ENCODE measurements at regions not wholly inside any gene's neighbourhood (a gene's known extent, or its start where the extent isn't known, plus 50 kb on each side); places are given as distances from the start of the nearest gene placed in this dataset.

- dilution Hi-C loops (cut with MboI; ENCODE audit: extremely low pct_ligation_motif_present, low sequenced_read_pairs) = no loop called here
- H4K20me1 ChIP-seq (ENCODE audit: control insufficient read depth, extremely low read depth, insufficient read depth, low read length) = no peaks in the 10 kb centered on the region
- H3K27me3 ChIP-seq (ENCODE audit: control insufficient read depth, extremely low read depth, insufficient read depth, low read length) = no peaks in the 10 kb centered on the region
- H3K9me3 ChIP-seq (ENCODE audit: control insufficient read depth, low read depth, low read length) = no peaks in the 10 kb centered on the region
- DNase-seq (ENCODE audit: low read depth, low spot score) (no peak), FAIRE-seq (no peak)
- no peaks in the 10 kb centered on the region for H3K36me3 ChIP-seq (ENCODE audit: control insufficient read depth in 2 of 2, extremely low read depth in 1 of 2, insufficient read depth in 2 of 2, low read length in 2 of 2)
- TF ChIP-seq, protein P1, sequence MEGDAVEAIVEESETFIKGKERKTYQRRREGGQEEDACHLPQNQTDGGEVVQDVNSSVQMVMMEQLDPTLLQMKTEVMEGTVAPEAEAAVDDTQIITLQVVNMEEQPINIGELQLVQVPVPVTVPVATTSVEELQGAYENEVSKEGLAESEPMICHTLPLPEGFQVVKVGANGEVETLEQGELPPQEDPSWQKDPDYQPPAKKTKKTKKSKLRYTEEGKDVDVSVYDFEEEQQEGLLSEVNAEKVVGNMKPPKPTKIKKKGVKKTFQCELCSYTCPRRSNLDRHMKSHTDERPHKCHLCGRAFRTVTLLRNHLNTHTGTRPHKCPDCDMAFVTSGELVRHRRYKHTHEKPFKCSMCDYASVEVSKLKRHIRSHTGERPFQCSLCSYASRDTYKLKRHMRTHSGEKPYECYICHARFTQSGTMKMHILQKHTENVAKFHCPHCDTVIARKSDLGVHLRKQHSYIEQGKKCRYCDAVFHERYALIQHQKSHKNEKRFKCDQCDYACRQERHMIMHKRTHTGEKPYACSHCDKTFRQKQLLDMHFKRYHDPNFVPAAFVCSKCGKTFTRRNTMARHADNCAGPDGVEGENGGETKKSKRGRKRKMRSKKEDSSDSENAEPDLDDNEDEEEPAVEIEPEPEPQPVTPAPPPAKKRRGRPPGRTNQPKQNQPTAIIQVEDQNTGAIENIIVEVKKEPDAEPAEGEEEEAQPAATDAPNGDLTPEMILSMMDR (optimal IDR thresholded peaks at IDR 0.05 in 1 of 3, IDR thresholded peaks at IDR 0.05 in 1 of 3, conservative IDR thresholded peaks at IDR 0.05 in 1 of 3; ENCODE audit: extremely low read depth in 1 of 3, insufficient read depth in 2 of 3, low read length in 3 of 3) = no peak
- no peak for TF ChIP-seq EZH2 (IDR thresholded peaks at IDR 0.05; ENCODE audit: low read length)
- H3K4me3 ChIP-seq (ENCODE audit: control insufficient read depth in 2 of 3, extremely low read depth in 1 of 3, insufficient read depth in 2 of 3, low read depth in 1 of 3, low read length in 3 of 3) = no peak overlapping the region
- H3K27ac ChIP-seq (ENCODE audit: control insufficient read depth, insufficient read depth, low read length) = no peak overlapping the region
- no peak overlapping the region for H2AFZ ChIP-seq (ENCODE audit: control insufficient read depth, low read length)
- no peaks in the 10 kb centered on the region for H3K79me2 ChIP-seq (ENCODE audit: control insufficient read depth, insufficient read depth, low read length)
- H3K4me1 ChIP-seq (ENCODE audit: control insufficient read depth, extremely low read depth, insufficient read depth, low read length) = no peaks in the 10 kb centered on the region
- no peaks in the 10 kb centered on the region for H3K9me1 ChIP-seq (ENCODE audit: control insufficient read depth, extremely low read depth, insufficient read depth, low read length)
- no peak overlapping the region for H3K9ac ChIP-seq (ENCODE audit: control insufficient read depth, extremely low read depth, insufficient read depth, low read length)
- no peak overlapping the region for H3K4me2 ChIP-seq (ENCODE audit: control insufficient read depth, extremely low read depth, insufficient read depth, low read depth, low read length)
Measured at GRCh38 chr2:116585669-116586327, 1228.7 kb upstream of the DDX18 start.

- dilution Hi-C loops (cut with MboI; ENCODE audit: extremely low pct_ligation_motif_present, low sequenced_read_pairs) = no loop called here
- DNase-seq (ENCODE audit: low read depth, low spot score) (no peak), FAIRE-seq (no peak)
- H4K20me1 ChIP-seq (ENCODE audit: control insufficient read depth, extremely low read depth, insufficient read depth, low read length) = no peaks in the 10 kb centered on the region
- H3K36me3 ChIP-seq (ENCODE audit: control insufficient read depth in 2 of 2, extremely low read depth in 1 of 2, insufficient read depth in 2 of 2, low read length in 2 of 2) = no peaks in the 10 kb centered on the region
- H3K4me3 ChIP-seq (ENCODE audit: control insufficient read depth in 2 of 3, extremely low read depth in 1 of 3, insufficient read depth in 2 of 3, low read depth in 1 of 3, low read length in 3 of 3) = no peak overlapping the region
- H3K79me2 ChIP-seq (ENCODE audit: control insufficient read depth, insufficient read depth, low read length) = no peaks in the 10 kb centered on the region
- H3K27ac ChIP-seq (ENCODE audit: control insufficient read depth, insufficient read depth, low read length) = no peak overlapping the region
- no peaks in the 10 kb centered on the region for H3K9me3 ChIP-seq (ENCODE audit: control insufficient read depth, low read depth, low read length)
- H3K9ac ChIP-seq (ENCODE audit: control insufficient read depth, extremely low read depth, insufficient read depth, low read length) = no peak overlapping the region
- TF ChIP-seq, protein P1 (optimal IDR thresholded peaks at IDR 0.05 in 1 of 3, IDR thresholded peaks at IDR 0.05 in 1 of 3, conservative IDR thresholded peaks at IDR 0.05 in 1 of 3; ENCODE audit: extremely low read depth in 1 of 3, insufficient read depth in 2 of 3, low read length in 3 of 3) = no peak
- TF ChIP-seq EZH2 (IDR thresholded peaks at IDR 0.05; ENCODE audit: low read length) = no peak
- H3K4me2 ChIP-seq (ENCODE audit: control insufficient read depth, extremely low read depth, insufficient read depth, low read depth, low read length) = no peak overlapping the region
- no peaks in the 10 kb centered on the region for H3K9me1 ChIP-seq (ENCODE audit: control insufficient read depth, extremely low read depth, insufficient read depth, low read length)
- no peaks in the 10 kb centered on the region for H3K4me1 ChIP-seq (ENCODE audit: control insufficient read depth, extremely low read depth, insufficient read depth, low read length)
- no peak overlapping the region for H2AFZ ChIP-seq (ENCODE audit: control insufficient read depth, low read length)
- no peaks in the 10 kb centered on the region for H3K27me3 ChIP-seq (ENCODE audit: control insufficient read depth, extremely low read depth, insufficient read depth, low read length)
Measured at GRCh38 chr2:116586328-116586689, 1228.2 kb upstream of the DDX18 start.
